Progenitor cell of endocrine pancreas (in vitro differentiated cells): ENCODE measurements at regions not wholly inside any gene's neighbourhood (a gene's known extent, or its start where the extent isn't known, plus 50 kb on each side); places are given as distances from the start of the nearest gene placed in this dataset.

ENCODE experiments used
- DNase-seq: peaks from one replicate; pipeline ENCODE4 v3.0.0; 2021; ENCODE audit warnings: low spot score; ENCODE audit not compliant: unreplicated experiment
- H3K27ac Mint-ChIP-seq: 2 replicates; pipeline ENCODE4 v1.8.0; 2021; ENCODE audit warnings: mild to moderate bottlenecking, moderate library complexity, mixed read lengths
- H3K27me3 Mint-ChIP-seq: 2 replicates; pipeline ENCODE4 v1.8.0; 2021; ENCODE audit warnings: mixed read lengths
- H3K36me3 Mint-ChIP-seq: 2 replicates; pipeline ENCODE4 v1.8.0; 2022; ENCODE audit warnings: mixed read lengths; ENCODE audit not compliant: insufficient read depth
- H3K4me1 Mint-ChIP-seq: 2 replicates; pipeline ENCODE4 v1.8.0; 2021; ENCODE audit warnings: low read depth, mixed read lengths
- H3K4me3 Mint-ChIP-seq: 2 replicates; pipeline ENCODE4 v1.8.0; 2021; ENCODE audit warnings: low read depth, mild to moderate bottlenecking, moderate library complexity, mixed read lengths
- H3K9me3 Mint-ChIP-seq: 2 replicates; pipeline ENCODE4 v1.8.0; 2021; ENCODE audit warnings: low read depth, mixed read lengths
- TF ChIP-seq, protein P1 (sequence below): fragments of 200-600 bp; sonication (generic); IDR thresholded peaks from one replicate; pipeline ENCODE4 v1.5.0; 2021; ENCODE audit warnings: antibody characterized with exemption, mild to moderate bottlenecking; ENCODE audit not compliant: unreplicated experiment

DNA sequence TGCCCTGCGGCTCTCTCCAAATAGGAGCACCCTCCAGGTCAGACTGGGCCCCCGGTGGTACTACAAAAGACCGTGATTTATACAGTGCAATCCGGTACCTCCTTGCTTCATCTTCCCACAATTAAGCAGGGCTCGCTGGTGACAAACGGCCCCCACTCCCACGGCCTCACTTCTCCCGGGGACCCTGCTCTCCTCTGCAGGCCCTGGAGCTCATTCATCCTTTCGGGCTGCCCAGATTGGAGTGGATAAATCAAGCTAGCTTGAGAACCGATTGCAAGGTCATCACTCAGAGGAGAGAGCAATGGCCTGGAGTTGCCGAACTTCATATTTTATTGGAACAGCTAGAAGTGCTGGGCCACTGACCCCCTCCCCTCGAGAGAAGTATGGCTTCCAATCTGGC lies 193.5 kb upstream of the IRX6 start:
- no peak overlapping the region for H3K27ac Mint-ChIP-seq
- DNase-seq = no peak
- no peaks in the 10 kb centered on the region for H3K9me3 Mint-ChIP-seq
- H3K27me3 Mint-ChIP-seq = peaks cover 14% of the 10 kb centered on the region
- TF ChIP-seq, protein P1, sequence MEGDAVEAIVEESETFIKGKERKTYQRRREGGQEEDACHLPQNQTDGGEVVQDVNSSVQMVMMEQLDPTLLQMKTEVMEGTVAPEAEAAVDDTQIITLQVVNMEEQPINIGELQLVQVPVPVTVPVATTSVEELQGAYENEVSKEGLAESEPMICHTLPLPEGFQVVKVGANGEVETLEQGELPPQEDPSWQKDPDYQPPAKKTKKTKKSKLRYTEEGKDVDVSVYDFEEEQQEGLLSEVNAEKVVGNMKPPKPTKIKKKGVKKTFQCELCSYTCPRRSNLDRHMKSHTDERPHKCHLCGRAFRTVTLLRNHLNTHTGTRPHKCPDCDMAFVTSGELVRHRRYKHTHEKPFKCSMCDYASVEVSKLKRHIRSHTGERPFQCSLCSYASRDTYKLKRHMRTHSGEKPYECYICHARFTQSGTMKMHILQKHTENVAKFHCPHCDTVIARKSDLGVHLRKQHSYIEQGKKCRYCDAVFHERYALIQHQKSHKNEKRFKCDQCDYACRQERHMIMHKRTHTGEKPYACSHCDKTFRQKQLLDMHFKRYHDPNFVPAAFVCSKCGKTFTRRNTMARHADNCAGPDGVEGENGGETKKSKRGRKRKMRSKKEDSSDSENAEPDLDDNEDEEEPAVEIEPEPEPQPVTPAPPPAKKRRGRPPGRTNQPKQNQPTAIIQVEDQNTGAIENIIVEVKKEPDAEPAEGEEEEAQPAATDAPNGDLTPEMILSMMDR = no peak
- no peaks in the 10 kb centered on the region for H3K36me3 Mint-ChIP-seq
- no peaks in the 10 kb centered on the region for H3K4me1 Mint-ChIP-seq
- no peak overlapping the region for H3K4me3 Mint-ChIP-seq

DNA sequence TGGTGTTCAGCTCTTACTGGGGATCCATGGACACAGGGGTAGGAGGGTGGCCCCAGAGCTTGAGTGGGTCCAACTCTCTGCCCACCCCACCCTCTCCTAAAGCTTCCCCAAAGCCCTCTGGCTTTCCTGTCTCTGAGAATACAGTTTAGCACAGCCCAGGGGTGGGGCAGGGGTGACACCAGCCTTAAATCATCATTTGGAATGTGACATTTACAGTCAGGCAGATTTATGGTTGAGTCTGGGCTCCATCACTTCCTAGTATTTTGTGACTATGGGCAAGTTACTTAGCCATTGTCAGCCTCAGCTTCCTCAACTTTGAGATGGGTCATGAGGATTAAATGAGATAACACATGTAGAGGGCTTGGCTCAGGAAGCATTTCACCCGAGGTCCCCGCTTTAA lies 193.1 kb upstream of the IRX6 start:
- Mint-ChIP-seq H3K4me3 (no peak overlapping the region), H3K36me3 (no peaks in the 10 kb centered on the region), H3K4me1 (no peaks in the 10 kb centered on the region), H3K9me3 (no peaks in the 10 kb centered on the region), H3K27ac (no peak overlapping the region), H3K27me3 (peaks cover 14% of the 10 kb centered on the region)
- no peak for DNase-seq
- TF ChIP-seq, protein P1 = no peak

DNA sequence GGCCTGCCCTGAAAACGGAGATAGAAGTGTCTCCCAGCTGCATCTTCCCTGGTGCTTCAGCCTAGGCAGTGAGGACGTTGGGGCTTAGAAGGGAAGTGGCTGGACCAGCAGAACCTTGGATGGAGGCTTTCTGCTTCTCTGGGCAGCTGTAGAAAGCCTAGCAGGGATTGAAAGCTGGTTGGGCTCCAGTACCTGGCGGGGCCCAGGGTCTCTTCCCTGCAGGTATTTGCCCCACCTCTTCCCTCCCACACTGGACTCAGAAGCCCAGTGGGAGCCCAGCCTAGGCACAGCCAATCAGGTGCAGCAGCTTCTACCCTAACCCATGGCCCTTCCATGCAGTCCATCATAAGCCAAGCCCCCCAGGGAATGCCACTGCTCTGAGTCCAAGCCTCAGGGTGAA lies 190.3 kb upstream of the IRX6 start:
- peaks cover 7% of the 10 kb centered on the region for H3K27me3 Mint-ChIP-seq
- H3K9me3 Mint-ChIP-seq = no peaks in the 10 kb centered on the region
- no peaks in the 10 kb centered on the region for H3K36me3 Mint-ChIP-seq
- H3K4me3 Mint-ChIP-seq = no peak overlapping the region
- peaks cover 3% of the 10 kb centered on the region for H3K4me1 Mint-ChIP-seq
- TF ChIP-seq, protein P1 = no peak
- no peak overlapping the region for H3K27ac Mint-ChIP-seq
- DNase-seq = no peak

DNA sequence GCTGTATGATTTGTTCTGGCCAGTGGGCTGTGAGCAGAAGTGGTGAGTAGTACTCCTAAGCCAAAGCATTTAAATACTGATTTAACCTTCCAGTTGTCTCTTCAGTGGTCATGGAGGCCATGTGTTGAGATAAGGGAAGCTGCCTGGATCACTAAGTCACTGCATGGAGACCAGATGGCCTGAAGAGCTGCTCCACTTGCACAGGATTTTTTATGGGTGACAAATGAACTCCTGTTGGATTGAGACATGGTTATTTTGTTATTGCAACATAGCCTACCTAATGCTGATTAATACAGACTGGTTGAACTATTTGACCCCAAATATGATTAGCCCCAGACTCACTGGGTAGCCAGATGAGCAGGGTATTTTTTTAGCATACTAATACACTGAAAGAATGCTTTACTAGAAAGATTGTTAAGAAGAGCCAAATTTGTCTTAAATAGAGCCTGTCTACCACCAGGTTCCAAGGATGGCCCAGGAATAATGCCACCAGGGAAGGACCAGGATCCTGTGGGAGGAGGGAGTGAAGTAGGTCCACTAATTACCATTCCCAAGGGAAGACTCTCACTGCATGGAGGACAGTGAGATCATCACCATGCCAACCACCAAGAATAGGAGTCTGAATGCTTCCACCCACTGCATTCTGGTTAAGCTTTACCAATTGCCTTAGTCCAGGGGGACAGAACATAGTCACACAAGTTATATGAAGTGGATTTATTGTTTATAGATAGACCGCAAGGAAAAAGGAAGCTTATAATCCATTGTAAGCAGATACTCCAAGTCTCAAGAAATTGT lies 187.4 kb upstream of the IRX6 start:
- no peak for DNase-seq
- peaks cover 5% of the 10 kb centered on the region for H3K27me3 Mint-ChIP-seq
- H3K4me3 Mint-ChIP-seq = no peak overlapping the region
- TF ChIP-seq, protein P1 = no peak
- H3K27ac Mint-ChIP-seq = no peak overlapping the region
- H3K4me1 Mint-ChIP-seq = peaks cover 3% of the 10 kb centered on the region
- no peaks in the 10 kb centered on the region for H3K9me3 Mint-ChIP-seq
- H3K36me3 Mint-ChIP-seq = no peaks in the 10 kb centered on the region

DNA sequence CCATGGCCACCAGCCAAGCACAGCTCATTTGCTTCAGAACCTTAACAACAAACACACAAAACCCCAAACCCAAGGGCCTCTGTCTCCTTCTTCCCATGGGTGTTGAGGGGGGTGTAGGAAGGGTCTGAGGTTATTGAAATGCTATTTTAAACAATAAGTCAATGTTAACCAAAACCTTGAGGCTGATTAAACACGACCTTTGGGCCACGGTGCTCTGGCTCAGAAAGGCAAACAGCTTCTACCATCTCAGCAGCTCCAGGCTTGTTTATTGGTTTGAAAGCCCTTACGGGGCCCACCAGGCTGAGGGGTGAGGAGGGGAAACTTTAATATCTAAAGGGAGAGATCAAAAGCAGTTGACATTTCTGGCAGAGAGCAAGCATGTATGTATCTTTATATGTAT lies 185.7 kb upstream of the IRX6 start:
- Mint-ChIP-seq H3K36me3 (no peaks in the 10 kb centered on the region), H3K27ac (no peak overlapping the region), H3K4me3 (no peak overlapping the region), H3K27me3 (no peaks in the 10 kb centered on the region), H3K4me1 (peaks cover 3% of the 10 kb centered on the region), H3K9me3 (no peaks in the 10 kb centered on the region)
- TF ChIP-seq, protein P1 = no peak
- no peak for DNase-seq
